Stimulated activated CD8-positive, alpha-beta memory T cell treated with anti-CD3 and anti-CD28 coated beads, Interleukin-7, amount 100 ng/mL, for 24 hours (primary cell): ENCODE measurements at regions not wholly inside any gene's neighbourhood (a gene's known extent, or its start where the extent isn't known, plus 50 kb on each side); places are given as distances from the start of the nearest gene placed in this dataset.
"Not testable (repeated sequence)": the region's sequence is repeated elsewhere in the genome, so short reads cannot be mapped to it uniquely, and the experiment has no call there.

Experiments used
- DNase-seq: peaks from one replicate; pipeline ENCODE4 v3.0.0-alpha.2; 2020; ENCODE audit warnings: low read depth

DNA sequence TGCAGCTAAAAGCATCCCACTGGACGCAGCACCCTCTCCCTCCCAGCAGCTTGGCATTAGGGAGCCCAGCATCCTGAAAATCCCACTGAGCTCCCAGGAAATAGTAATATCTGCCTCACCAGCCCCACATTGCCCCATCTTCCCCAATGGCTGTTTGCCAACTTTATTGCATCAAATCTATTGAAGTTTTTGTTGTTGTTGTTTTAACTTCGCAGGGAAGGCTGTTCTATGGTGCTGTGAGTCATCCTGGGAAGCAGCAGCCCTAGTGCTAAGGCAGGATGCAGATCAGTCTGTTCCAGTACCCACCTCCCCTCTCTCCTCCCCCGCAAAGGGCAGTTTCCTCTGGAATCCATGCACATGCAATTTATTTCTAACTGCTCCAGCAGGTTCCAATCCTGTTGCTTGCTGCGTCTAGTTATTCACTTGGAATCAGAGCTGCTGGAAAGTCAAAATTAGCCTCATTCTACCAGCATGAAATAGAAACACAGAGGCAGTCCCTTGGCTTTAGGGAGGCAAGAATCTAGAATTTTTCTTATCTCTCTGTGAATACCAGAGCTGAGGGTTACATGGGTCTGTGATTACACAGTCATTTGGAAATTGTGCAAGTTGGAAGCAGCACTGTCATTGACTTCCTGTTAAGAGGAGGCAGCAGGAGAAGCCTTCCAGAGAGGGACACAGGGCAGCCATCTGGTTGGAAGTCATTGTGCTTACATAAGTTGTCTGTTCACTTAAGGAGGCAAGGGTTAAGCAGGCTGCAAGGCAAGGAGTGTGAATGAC is 115.9 kb upstream of the CACUL1 start:
- DNase-seq = no peak

DNA sequence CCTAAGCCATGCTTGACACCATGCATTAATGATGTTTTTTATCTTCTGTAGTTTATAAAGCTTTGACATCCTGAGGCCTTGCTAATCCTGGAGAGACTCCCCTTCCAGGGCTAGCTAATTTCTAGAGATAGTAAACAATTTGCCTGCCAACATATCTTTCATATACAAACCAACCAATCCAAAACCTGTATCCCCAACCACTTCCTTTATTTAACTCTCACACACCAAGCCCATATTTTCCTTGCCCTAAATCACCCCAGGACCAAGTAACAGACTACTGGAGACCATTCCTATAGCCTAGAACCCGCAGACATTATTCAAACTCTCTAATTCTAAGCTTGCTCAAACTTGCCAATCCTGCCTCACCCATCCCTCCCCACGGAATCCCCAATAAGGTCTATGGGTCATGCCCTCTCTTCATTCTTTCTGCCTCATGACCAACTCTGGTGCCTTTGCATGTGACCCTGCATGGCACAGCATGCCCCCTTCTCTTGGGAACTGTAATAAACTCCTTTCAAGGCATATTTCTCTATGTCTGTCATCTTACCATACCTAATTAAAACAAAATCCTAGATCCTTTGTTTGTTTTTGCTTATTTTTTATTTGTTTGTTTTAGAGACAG is 116.6 kb upstream of the CACUL1 start:
- DNase-seq = no peak

- no peak for DNase-seq
Observed at GRCh38 chr10:118873091-118873737, 118.4 kb upstream of the CACUL1 start.

DNA sequence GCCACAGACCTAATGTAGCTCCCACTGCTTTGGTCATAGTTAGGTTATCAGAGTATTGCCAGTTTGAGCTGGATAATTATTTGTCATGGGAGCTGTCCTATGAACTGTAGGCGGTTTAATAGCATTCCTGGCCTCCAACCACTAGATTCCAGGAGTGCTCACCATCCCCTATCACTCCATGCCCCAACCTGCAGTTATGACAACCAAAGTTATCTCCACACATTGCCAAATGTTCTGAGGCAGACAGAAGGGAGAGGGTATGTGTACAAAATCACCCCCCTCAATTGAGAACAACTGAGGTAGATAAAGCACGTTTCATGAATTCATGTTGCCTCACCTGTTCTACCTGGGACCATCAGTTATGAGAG is 119.0 kb upstream of the CACUL1 start:
- no peak for DNase-seq

DNA sequence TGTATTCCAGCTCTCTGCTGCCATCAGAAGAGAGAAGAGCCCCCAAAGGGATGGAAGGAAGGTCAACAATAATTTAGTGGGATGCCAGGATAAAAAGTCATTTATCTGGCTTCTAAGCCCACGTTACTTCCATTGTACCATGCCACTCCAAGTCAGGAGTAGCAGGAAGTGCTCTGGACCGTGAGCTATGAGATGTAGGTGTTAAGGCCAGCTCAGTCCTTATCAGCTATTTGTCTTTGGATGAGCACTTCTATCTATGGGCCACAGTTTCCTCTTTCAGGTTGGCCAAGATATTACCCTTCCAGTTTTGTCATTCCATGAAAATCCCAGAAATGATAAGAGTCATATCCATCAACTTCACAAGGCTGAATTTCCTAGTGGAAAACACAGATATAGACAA is 119.4 kb upstream of the CACUL1 start:
- no peak for DNase-seq

- no peak for DNase-seq
Observed at GRCh38 chr10:118875087-118875486, 120.3 kb upstream of the CACUL1 start.

DNA sequence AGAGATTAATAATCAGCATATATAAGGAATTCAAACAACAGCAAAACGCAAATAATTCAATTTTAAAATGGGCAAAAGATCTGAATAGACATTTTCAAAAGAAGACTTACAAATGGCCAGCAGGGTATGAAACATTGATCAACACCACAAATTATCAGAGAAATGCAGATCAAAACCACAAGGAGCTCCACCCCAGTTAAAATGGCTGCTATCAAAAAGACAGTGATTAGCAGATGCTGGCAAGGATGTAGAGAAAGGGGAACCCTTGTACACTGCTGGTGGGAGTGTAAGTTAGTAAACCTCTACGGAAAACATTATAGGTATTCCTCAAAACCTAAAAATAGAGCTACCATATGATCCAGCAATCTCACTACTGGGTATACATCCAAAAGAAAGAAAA is 128.0 kb upstream of the CACUL1 start:
- DNase-seq = no peak

DNA sequence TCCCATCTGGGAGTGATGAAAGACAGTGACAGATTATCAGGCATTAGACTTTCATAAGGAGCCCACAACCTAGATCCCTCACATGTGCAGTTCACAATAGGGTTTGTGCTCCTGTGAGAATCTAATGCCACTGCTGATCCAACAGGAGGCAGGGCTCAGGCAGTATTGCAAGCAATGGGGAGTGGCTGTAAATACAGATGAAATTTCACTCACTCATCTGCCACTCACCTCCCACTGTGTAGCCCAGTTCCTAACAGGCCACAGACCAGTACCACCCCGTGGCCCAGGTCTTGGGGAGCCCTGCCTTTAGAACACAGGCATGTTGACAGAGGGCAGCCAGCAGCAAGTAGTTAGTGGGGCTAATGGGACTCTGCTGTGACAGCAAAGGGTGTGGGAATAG is 137.3 kb upstream of the NANOS1 start:
- no peak for DNase-seq

- not testable (repeated sequence) for DNase-seq
Observed at GRCh38 chr10:118894891-118895290, 134.6 kb upstream of the NANOS1 start.

GRCh38 chr10:118900617-118901016 is 128.9 kb upstream of the NANOS1 start:
- no peak for DNase-seq

DNA sequence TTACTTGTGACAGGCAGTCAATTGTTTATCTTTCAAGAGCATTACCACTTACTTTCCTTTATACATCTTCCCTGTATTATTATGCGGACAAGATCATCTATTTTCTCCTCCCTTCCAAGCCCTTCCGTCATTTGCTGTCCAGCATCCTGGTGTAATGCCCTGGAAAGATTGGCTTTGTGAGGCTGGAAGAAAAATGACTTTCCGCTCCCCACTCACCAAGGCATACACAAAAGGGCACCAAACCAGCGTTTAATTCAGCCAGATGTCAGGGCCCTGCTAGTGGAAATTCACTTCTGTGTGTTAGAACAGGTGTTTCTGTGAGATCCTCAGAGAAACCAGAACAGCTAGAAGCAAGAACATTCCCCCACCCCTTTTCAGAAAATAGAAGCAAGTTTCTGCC is 128.1 kb upstream of the NANOS1 start:
- DNase-seq = no peak

DNA sequence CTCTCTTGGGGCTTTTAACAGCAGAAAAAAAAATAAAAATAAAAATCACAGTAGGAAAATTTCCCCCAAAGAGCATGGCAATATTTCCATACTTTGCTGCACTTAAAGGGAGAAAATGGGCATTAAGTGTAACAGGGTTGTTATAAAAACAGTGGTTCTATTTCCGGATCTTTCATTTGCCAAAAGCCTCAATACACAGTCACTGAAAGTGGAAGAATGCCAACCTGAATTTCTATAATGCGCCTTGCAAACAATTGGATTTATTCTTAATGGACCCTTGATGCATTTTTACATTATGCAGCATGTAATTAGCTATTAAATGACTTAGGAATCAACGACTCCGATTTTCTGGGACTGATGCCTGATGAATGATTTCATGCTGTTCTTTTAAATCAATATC is 127.6 kb upstream of the NANOS1 start:
- no peak for DNase-seq

GRCh38 chr10:118902656-118903055 is 126.9 kb upstream of the NANOS1 start:
- DNase-seq = not testable (repeated sequence)

GRCh38 chr10:118903251-118903650 is 126.3 kb upstream of the NANOS1 start:
- no peak for DNase-seq

DNA sequence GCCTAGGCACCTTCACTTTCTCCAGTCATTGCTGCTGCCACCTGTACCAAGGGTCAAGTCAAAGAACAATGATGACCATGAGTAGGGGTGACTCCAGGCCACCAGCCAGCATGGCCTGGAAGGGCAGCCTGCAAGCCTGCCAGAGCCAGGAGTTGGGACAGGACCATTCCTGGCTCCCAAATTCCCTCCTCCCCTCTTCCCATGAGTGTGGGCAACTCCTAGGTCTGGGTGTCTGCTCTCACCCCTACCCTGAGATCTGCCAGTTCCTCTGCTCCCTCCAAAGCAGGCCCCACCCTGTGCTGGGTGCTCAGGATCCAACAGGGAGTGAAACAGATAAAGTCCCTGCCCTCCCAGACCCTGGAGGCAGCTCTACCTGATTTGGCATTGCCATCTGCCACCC is 125.8 kb upstream of the NANOS1 start:
- DNase-seq = no peak

DNA sequence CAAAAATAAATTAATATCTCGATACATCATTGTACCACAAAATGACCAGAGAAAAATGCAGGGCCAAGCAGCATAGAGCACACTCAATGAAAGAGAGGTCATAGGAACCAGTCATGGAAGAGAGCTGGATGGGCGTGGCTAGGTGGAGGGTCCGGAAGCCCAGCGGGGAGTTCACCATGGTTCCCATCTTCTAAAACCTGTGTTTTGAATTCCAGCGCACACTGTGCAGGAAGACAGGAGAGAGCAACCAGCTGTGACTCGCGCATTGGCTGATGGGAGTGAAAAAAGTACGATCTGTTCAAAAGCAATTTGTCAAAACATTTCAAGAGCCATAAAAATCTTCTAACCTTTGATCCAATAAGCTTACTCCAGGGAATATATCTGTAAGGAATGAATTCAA is 125.2 kb upstream of the NANOS1 start:
- no peak for DNase-seq

- no peak for DNase-seq
Observed at GRCh38 chr10:118907051-118907450, 122.5 kb upstream of the NANOS1 start.

- no peak for DNase-seq
Observed at GRCh38 chr10:118908557-118909256, 120.8 kb upstream of the NANOS1 start.

DNA sequence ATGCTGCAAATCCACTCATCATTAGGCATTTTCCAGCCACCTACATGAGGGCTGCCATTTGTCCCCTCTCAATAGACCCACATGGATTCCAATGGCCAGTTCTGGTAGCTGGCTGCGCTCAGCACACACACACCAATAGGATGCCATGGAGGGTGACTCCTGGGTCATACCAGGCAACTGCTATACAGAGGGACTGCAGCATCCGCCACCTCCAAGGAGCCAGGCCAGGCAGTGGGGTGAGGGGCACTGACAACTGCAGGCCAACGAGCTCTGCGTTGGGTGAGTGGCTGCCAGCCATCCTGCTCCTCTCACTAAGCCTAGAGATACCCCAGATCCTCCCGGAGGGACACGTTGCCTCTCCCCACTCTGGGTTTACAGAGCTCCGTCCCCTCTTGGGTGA is 118.8 kb upstream of the NANOS1 start:
- DNase-seq = no peak

GRCh38 chr10:118911363-118911762 is 118.2 kb upstream of the NANOS1 start:
- no peak for DNase-seq

DNA sequence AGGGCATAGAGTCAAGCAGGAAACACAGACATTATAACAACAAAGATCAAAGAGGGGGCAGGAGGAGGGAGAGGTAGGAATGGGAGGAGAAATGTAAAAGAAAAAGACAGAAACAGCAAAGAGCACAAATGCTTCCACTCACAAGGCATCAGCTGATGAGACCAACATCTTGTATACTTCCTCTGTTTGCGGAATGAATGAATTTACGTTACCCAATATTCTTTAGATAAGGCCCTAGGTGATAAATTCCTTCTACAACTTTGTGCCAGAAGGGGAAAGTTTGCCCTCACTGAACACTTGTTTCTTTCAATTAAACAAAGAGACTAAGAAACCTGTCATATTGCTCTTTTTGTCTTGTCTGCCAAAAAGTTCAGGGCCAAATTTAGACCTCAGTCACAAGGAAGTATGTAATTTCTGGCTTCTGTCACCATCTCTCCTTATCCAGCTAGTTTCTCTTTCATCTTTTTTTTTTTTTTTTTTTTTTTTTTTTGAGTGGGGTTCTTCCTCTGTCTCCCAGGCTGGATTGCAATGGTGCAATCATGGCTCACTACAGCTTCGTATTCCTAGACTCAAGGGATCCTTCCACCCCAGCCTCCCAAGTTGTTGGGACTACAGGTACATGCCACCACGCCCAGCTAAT is 116.4 kb upstream of the NANOS1 start:
- DNase-seq = no peak

GRCh38 chr10:118913825-118914224 is 115.7 kb upstream of the NANOS1 start:
- DNase-seq = no peak
